GM19452 (cell line): ENCODE measurements at regions not wholly inside any gene's neighbourhood (a gene's known extent, or its start where the extent isn't known, plus 50 kb on each side); places are given as distances from the start of the nearest gene placed in this dataset.
A peak's percentile ranks its signal among the peaks of the same experiment; 100 is the strongest.
"Not testable (repeated sequence)": the region's sequence is repeated elsewhere in the genome, so short reads cannot be mapped to it uniquely, and the experiment has no call there.

Experiments
- ATAC-seq: cut with Tn5 transposase; IDR thresholded peaks from one replicate; pipeline ENCODE4 v1.9.1; 2021; ENCODE audit not compliant: unreplicated experiment

DNA sequence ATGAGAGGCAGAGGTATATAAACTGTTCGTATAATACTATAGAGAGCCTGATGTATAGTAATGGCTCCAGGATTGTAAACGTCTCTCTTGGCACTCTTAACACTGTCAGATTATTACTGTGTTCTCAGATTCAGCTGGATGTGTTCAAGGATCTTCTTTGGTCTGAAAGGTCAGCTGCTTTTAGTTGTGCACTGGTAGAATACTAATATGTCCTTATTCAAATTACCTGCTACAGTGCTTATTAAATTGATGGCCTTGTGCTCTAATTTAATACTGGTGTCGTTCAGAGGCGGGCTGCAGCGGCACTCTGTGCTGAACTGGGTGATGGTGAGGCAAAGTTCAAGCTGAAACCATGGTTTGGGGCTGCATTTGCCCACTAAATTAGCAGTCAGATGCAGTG lies 216.7 kb upstream of the ARRDC3 start:
- ATAC-seq: no peak

DNA sequence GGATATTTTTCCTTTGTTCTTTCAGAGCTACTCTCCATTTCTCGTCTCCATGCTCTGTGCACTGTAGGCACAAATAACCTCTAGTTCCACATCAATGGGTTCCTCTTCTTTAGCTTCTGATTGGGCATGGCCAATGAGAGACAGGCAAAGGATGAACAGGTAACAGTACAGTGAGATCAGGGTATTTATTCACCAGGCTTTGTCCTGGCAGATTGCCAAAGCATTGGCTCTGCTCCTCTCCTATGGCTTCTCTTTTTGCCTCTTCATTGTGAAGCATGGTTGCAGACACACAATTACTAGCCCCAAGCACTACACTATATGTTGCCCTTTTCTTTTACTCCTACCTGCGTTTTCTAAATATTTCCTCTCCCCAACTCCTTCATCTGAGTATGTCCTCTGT lies 215.1 kb upstream of the ARRDC3 start:
- no peak for ATAC-seq

DNA sequence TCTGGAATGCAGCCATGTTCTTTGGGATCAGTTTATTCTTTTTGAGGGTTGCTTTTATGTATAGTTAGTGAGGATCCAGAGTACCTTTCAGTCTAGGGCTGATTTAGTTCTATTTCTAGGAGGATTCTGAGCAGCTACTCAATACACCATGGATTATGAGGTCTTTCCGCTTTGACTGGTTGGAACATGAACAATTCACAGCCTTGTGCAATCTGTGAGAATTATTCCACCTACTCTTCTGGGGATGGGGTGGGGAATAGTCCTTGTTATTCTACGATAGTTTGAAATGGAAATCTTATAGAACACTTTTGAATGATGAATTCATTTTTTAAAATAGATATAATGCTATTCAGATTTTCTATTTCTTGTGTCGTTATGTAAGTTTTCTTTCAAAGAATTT lies 212.3 kb upstream of the ARRDC3 start:
- ATAC-seq: no peak

DNA sequence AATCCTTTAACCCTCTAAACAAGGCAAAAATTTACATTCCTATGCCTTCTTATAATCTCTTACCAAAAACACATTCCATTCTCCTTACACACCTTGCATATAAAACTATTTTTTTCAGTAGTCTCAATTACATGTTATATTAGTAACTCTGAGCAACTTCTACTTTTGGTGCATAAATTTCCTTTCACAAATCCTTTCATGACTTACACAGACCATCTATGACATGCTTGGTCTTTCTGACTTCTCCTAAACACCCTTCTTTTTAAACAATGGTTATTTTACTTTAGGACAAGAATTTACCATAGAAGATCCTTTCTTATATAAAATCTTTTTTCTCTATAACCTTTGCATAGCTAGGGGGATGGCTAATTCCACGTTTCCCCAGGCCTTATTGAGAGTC lies 208.0 kb upstream of the ARRDC3 start:
- ATAC-seq: no peak

DNA sequence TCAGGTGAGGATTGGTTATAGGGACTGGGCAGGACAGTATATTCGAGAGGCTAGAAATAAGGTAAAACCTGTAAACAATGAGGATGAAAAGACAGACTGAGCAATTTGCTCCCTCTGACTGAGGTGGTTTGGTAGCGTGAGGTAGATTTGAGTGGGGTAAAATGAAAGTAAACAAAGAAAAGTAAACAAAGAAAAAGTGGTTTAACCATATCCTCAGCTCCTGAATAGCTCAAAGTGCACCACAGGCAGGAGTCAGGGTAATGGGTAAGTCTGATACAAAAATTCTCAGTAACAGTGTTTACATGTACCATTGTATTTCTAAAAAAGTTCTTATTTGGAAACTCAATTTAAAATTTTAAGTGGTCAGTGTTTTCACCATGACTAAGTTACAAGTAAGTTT lies 203.1 kb upstream of the ARRDC3 start:
- no peak for ATAC-seq

DNA sequence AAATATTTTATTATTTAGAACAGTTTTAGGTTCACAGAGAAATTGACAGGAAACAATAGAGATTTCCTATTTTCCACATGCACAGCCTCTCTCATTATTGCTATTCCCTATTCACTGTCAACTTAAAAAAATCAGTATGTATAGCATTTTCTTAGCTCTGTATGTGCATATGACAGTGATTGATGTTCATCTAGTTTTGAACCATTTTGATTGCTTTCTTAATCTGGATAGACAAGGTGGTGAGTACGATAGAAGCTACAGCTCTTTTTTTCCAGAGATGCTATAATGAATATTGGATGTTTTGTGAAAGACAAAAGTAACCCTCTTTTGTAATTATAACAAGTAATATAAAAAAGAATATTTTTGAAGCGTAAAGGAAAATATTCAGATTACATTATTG lies 201.2 kb upstream of the ARRDC3 start:
- ATAC-seq: no peak

DNA sequence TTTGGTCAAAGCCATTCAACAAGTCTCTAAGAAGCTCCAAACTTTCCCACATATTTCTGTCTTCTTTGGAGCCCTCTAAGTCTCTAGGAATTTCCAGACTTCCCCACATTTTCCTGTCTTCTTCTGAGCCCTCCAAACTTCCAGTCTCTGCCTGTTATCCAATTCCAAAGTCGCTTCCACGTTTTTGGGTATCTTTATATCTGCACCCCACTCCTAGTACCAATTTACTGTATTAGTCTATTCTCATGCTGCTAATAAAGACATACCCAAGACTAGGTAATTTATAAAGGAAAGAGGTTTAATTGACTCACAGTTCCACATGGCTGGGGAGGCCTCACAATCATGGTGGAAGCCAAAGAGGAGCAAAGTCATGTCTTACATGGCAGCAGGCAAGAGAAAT lies 182.9 kb upstream of the ARRDC3 start:
- not testable (repeated sequence) for ATAC-seq

DNA sequence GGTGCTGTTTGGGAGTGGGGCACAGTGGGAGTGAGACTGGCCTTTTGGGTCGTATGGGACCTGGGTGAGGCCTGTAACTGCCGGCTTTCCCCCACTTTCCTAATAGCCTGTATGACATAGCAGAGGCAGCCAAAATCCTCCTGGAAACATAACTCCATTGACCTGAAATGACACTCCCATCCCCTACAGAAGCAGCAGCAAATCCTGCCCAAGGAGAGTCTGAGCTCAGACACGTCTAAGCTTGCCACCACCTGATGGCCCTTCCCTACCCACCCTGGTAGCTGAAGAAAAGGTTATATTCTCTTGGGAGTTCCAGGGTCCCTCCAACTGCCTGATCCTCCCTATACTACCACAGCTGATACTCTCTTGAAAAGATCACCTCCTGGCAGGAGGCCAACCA lies 179.8 kb upstream of the ARRDC3 start:
- ATAC-seq: no peak

DNA sequence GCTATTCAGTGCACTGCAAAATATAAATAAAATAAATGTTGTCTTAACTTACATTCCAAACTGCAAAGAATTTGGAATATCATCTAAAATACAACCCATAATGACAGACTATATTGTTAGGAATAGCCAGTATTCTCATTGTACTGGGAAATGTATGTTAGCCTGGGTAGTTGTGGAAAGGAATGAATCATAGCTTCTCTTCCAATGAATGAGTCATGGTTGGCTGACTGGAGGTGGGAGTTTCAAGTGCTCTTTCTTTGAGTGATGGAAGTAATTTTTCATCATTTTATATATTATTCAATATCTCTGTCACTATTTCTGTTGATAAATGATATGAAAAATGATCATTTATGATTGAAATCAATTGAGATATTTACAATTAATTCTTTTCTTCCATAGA lies 158.6 kb upstream of the ARRDC3 start:
- no peak for ATAC-seq

DNA sequence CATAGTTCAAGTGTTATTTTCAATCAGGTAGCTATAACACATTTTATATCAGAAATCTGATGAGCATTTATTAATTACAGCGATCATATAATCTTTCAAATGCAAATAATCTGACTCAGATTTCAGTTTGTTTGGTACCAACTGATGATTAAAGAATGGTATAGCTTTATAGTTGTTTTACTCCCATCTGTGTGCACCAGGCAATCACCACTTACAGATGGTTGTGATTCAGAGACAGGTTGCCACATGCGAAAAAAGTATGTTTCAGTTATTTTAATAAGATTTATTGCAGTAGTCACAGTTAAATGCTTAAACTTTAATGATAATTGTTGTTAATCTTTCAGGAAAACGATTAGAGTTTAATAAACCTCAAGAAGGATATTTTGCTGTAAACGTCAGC lies 155.1 kb upstream of the ARRDC3 start:
- no peak for ATAC-seq

DNA sequence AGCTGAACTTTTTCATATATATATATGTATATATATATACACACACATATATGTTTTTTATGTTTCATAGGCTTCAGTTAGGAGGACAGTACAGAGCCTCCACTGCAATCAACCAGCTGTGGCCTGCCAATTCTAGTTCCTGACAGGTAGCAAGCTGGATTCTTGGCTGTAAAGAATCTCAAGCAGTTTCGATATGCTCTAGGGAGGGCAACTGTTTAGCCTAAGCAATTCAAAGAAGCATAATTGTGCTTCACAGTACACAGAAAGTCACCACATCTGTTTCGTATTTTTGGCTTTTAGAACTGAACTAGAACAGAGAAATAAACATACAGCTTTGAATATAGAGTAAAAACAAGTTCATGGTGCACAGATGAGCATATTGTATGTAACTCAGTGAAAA lies 152.4 kb upstream of the ARRDC3 start:
- ATAC-seq: no peak

DNA sequence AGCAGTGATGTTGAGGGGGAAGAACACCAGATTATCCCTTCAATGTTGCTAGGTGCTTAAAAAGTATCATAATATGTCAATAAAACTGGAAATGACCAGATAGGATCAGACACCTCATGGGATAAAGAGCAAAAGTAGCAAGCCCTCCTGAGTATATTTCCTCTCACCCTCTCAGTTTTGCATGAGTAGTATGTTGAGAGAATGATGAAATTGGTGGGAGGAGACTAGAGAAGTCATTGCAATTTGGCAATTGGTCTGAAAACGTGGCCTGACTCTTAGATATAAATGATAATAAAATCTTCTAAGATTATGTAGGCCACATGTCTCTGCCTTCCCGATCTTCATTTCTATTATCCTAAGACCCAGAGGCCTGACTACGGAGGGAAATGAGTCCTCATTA lies 151.2 kb upstream of the ARRDC3 start:
- ATAC-seq: no peak

DNA sequence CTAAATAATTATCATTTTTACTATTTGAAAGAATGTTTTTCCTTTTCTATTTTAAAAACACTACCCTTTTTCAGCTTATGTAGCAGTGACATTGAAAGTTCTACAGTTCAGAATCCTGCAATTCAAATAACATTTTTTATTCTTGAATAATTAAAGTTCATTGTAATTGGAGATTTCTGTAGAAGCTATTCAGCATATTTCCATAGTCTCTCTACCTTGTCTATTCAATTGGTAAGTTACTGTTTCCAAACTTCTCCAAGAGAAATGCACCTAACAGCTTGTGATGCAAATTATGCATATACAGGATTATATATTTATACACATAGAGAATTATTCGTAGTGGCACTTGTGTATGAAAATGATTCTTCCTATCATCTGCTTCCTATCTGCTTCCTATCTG lies 149.7 kb upstream of the ARRDC3 start:
- ATAC-seq: no peak

DNA sequence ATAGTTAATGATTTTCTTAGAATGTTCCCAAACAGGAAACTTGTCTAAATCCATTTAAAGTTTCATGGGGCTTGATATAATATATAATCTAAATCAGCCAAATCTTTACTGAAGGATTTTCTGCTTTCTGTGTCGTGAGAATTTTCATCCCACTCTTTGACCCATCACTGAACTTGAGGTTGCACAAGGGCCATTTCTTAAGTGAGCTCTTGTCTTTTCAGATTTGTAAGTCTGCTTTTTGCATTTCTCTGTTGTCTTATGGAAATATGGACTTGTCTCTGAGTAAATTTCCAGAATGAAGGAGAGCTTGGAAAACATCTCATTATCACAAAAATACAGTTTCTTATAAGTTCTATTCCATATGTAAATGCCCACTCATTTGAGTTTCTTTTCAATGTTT lies 149.2 kb upstream of the ARRDC3 start:
- ATAC-seq: no peak

DNA sequence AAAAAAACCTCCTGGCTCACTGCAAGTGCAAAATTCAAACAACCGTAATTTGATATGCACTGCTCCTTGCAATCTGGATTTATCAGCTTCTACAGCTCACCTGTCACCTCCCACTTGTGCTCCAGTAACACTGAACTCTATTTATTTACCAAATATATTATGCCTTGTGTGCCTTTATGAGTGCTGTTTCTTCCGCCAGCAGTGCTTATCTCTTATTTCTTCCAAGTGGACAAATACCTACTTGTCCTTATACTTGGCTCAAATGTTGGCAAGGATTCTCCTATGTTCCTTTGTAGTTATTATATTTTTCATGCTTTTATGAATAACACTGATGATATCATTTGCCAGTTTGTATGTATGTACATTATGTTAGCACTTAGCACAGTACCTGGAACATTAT lies 145.7 kb upstream of the ARRDC3 start:
- ATAC-seq: no peak

DNA sequence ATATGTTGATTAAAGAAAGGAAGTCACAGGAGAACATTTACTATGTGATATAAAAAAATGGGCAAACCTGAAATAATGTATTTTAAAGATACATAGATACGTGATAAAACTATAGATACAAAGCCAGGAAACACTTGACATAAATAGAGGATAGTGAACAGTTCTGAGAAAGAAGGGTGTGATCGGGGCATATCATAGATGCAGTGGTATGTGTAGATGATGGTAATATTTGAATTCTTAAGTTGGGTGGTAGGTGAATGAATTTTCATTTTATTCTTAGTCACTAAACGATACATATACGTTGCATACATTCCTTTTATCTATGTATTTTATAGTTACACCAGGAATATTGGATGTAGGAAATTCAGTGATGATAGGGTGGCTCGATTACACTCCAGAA lies 138.7 kb upstream of the ARRDC3 start:
- no peak for ATAC-seq

DNA sequence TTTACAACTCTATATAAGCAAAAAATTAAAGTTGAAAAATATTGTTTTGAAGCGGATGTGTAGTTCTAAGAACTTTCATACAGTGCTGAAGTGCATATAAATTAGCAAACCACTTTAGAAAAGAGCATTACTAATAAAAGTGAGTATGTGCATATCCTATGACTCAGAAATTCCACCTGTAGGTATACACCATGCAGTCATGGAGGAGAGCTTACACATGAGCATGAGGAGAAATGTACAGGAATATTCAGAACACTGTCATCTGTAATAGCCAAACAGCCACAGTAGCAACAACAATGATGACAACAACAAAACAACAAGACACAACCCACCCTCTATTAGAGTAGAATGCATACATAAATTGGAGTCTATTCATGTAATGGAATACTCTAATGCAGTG lies 138.2 kb upstream of the ARRDC3 start:
- ATAC-seq: no peak

DNA sequence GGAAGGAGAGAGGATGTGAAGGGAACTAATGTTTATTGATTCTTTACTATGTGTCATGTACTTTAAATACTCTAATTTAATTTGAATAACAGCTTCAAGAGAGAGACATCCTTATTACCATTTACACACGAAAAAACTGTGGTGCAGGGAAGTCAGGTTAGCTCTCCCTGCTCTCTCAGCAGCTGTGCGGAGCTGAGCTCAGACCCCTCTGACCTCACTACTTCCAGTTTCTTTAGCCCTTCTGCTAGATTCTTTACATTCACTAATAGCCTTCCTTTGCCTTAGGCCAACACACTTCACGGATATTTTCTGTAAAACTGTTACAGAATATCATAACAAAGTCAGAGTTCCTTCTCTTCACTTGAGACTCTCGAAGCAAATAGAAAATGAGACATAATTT lies 131.3 kb upstream of the ARRDC3 start:
- no peak for ATAC-seq

DNA sequence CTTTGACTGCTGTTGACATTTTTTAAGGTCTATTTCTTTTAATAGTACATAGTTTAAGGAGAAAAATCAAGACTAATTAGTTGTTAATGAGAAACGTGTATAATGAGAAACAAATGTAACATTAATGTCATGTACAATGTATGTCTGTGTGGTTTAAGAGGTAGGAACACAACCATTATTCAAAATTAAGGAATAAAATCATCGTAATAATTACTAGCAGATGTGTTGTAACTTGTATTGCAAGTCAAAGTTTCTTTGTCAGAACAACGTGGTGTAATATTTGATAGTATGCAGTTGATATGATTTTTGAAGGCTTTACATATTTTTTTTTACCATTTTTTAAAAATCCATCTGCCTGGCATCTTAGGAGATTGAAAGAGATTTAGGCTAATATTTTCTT lies 120.2 kb upstream of the ARRDC3 start:
- no peak for ATAC-seq

DNA sequence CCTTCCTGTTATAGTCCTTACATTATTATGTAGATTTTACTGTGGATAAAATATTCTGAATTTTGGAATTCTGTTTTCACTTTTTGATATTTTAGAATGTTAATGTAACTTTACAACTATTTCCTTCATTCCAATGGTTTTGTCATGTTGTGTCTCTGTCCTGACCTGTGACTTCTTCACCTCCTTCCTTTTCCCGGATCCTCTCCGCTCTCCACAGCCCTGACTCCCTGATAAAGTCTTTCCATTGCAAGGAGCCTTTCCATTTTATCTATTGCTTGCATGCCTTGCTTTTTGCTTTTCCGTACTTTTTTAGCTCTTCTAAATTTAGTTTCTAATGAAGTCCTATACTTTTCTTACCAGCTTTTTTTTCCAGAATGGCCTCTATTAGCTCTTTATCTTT lies 117.6 kb upstream of the ARRDC3 start:
- ATAC-seq: no peak

DNA sequence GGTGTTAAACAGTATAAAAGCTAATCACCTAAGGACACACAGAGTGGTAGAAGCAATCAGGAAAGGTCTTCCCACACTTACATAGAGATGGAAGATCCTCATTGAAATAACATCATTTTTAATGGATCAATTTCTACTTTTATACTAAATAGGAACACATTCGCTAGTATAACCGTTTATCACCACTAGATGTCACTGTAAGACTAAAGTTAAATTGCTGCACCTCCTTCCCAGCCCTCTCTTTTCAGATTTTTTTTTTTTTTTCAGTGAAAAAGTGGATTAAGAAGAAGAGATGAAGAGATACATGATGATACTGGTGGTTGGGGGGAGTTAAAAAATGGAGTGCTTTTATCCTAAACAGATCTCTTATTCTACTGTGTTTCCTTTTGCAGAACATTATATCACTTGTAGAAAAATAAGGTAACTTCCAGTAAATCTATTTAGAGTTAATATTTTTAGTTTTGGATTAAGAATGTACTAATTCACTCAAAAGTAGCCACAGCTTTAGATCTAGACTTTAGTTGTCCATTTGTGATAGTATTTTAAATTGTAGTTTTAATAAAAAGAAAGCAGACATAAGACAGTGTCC lies 116.9 kb upstream of the ARRDC3 start:
- peak; percentile 69 for ATAC-seq

DNA sequence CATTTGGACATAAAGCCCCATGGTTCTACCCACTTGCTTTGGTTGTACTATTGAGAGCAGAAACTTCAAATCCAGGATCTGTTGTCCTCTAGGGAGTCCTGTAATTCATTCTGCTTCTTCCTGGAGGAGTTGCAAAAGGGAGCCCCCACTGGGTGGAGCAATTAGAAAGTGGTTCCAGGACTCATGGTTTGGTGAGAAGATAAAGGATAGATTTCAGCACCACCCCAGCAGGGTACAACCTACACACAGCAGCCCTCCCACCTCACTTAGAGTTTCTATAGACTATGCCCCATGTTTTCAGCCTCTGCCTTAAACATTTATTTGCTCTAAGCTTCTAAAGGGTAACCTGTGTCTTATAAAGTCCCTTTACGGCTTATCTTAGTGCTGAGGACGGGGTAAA lies 112.6 kb upstream of the ARRDC3 start:
- no peak for ATAC-seq

DNA sequence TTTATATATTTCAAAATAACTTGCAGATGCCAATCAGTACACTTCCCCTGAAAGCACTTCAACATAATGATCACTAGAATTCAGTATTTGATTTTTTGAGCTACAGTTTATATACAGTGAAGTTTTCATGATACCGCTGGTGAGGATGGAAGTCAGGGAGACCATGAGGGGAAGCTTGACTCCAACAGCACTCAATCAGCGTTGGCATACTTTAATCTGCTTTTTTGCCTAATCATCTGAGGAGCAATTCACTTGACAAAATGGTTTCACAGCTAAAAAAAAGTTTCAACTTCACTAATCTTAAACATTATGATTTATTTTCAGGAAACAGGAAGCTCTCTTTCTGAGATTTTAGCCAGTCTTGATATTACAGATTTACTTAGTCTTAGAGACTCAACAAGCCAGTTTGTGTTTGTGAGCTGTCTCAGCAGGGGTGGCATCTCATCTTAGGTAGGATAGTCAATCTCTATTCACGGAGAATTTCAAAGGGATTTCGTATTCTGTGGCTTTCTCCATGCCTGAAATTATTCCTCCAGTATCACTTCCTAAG lies 111.4 kb upstream of the ARRDC3 start:
- no peak for ATAC-seq

DNA sequence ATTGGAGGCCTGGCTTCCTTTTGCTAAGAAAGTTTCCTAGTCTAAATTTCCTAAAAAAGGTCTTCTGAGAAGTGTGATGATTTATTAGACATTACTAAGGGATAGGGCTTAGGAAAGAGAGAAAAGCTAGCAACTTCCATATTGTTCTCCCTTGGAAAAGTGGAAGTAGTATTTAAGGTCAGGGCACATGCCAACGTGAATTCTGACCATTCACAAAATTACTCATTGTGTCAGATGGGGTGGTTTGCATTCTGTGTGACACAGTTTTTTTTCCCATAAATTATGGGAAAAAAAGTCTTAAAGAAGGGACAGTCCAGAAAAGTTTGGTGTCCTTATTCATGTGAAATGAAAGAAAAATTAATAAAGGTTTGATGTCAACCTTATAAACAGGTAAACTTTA lies 110.0 kb upstream of the ARRDC3 start:
- ATAC-seq: no peak
